AG09309 (cell line): ENCODE measurements at regions not wholly inside any gene's neighbourhood (a gene's known extent, or its start where the extent isn't known, plus 50 kb on each side); places are given as distances from the start of the nearest gene placed in this dataset.
A peak's percentile ranks its signal among the peaks of the same experiment; 100 is the strongest.

Source experiments
- DNase-seq: peaks from one replicate; pipeline ENCODE4 v3.0.0-alpha.2; 2010; ENCODE audit warnings: low read depth
- H3K4me3 ChIP-seq: 2 replicates; pipeline ENCODE4 v1.5.1; 2011; ENCODE audit warnings: mild to moderate bottlenecking, low read depth, low read length, moderate library complexity; ENCODE audit not compliant: control insufficient read depth
- TF ChIP-seq, protein P1 (sequence below): IDR thresholded peaks from 2 replicates; pipeline ENCODE4 v1.5.1; 2011; ENCODE audit warnings: mild to moderate bottlenecking, low read depth, low read length, inconsistent platforms; ENCODE audit not compliant: insufficient read depth, control insufficient read depth; ENCODE audit errors: missing control alignments

- TF ChIP-seq, protein P1, sequence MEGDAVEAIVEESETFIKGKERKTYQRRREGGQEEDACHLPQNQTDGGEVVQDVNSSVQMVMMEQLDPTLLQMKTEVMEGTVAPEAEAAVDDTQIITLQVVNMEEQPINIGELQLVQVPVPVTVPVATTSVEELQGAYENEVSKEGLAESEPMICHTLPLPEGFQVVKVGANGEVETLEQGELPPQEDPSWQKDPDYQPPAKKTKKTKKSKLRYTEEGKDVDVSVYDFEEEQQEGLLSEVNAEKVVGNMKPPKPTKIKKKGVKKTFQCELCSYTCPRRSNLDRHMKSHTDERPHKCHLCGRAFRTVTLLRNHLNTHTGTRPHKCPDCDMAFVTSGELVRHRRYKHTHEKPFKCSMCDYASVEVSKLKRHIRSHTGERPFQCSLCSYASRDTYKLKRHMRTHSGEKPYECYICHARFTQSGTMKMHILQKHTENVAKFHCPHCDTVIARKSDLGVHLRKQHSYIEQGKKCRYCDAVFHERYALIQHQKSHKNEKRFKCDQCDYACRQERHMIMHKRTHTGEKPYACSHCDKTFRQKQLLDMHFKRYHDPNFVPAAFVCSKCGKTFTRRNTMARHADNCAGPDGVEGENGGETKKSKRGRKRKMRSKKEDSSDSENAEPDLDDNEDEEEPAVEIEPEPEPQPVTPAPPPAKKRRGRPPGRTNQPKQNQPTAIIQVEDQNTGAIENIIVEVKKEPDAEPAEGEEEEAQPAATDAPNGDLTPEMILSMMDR, result no peak
- no peak overlapping the region for H3K4me3 ChIP-seq
- DNase-seq, result no peak
Measured at GRCh38 chr1:38623529-38623928, 236.0 kb downstream of the RRAGC start.

DNA sequence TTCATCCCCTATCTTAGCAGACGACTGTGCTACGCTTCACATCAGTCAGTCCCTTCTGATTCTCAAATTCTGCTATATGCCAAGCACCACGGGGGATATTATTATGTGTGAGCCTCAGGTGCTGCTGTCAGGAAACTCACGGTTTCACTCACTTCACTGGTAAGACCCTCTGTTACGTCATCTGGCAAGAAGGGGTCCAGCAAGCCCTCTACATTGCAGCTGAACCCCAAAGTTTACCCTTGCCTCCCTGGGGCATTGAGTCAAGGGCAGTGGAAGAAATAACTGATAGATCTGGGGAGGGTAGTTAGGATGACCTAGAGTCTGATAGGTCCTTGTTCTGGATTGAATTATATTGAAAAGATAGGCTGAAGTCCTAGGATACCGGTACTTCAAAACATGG is 237.4 kb downstream of the RRAGC start:
- TF ChIP-seq, protein P1, result no peak
- DNase-seq, result no peak
- no peak overlapping the region for H3K4me3 ChIP-seq

GRCh38 chr1:38616846-38617245 is 242.7 kb downstream of the RRAGC start:
- TF ChIP-seq, protein P1, result no peak
- DNase-seq, result no peak
- no peak overlapping the region for H3K4me3 ChIP-seq

DNA sequence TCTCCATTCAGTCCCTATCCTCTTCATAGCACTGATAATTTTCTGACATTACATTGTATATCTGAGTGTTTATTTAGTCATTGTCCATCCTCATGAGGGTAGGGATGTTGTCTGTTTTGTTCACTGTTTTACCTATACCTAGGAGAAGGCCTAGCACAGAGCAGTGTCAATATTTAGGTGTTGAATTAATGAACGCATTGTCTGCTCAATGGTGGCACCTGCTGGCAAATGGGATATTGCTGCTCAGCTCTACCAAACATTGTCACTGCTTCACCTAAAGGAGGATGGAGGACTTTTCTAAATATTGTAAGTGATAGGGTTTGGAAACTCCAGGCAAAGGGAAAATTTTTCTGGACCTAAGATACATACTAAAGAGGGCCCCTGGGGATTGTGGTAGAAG is 243.9 kb downstream of the RRAGC start:
- no peak for DNase-seq
- TF ChIP-seq, protein P1, result peak; percentile 9
- H3K4me3 ChIP-seq, result no peak overlapping the region

GRCh38 chr1:38614861-38615260 is 244.7 kb downstream of the RRAGC start:
- H3K4me3 ChIP-seq, result no peak overlapping the region
- no peak for DNase-seq
- TF ChIP-seq, protein P1, result no peak

- DNase-seq, result no peak
- H3K4me3 ChIP-seq, result no peak overlapping the region
- TF ChIP-seq, protein P1, result no peak
Measured at GRCh38 chr1:38613996-38614395, 245.6 kb downstream of the RRAGC start.

GRCh38 chr1:38612951-38613350 is 246.6 kb downstream of the RRAGC start:
- TF ChIP-seq, protein P1, result no peak
- DNase-seq, result no peak
- H3K4me3 ChIP-seq, result no peak overlapping the region
